Fibroblast of skin of left quadriceps (primary cell): ENCODE measurements at regions not wholly inside any gene's neighbourhood (a gene's known extent, or its start where the extent isn't known, plus 50 kb on each side); places are given as distances from the start of the nearest gene placed in this dataset.
A peak's percentile ranks its signal among the peaks of the same experiment; 100 is the strongest.

Experiments used
- DNase-seq, 2 experiments: peaks; one replicate each; pipeline ENCODE4 v3.0.0-alpha.2; 2013; ENCODE audit warnings: low read depth in 2 of 2

- no peak for DNase-seq
Measured at GRCh38 chr6:132868057-132868456, 53.7 kb downstream of the RPS12 start.

- no peak for DNase-seq
Measured at GRCh38 chr6:132872923-132873322, 58.6 kb downstream of the RPS12 start.

GRCh38 chr6:132877003-132877402 is 62.6 kb downstream of the RPS12 start:
- DNase-seq, result no peak

GRCh38 chr6:132887204-132887603 is 72.8 kb downstream of the RPS12 start:
- no peak for DNase-seq

GRCh38 chr6:132888701-132889100 is 74.3 kb downstream of the RPS12 start:
- DNase-seq, result no peak

- no peak for DNase-seq
Measured at GRCh38 chr6:132892929-132893771, 78.8 kb downstream of the RPS12 start.

- DNase-seq, result peak; percentile 48 to 49
Measured at GRCh38 chr6:132893772-132894490, 79.6 kb downstream of the RPS12 start.

GRCh38 chr6:132898376-132898775 is 84.0 kb downstream of the RPS12 start:
- DNase-seq, result no peak

GRCh38 chr6:132900849-132901248 is 86.5 kb downstream of the RPS12 start:
- no peak for DNase-seq

- DNase-seq, result no peak
Measured at GRCh38 chr6:132902901-132903300, 88.5 kb downstream of the RPS12 start.

GRCh38 chr6:132907231-132907630 is 92.9 kb downstream of the RPS12 start:
- DNase-seq, result no peak

- peak; percentile 51 to 52 for DNase-seq
Measured at GRCh38 chr6:132907914-132908313, 93.5 kb downstream of the RPS12 start.

- DNase-seq, result no peak
Measured at GRCh38 chr6:132909742-132910141, 95.4 kb downstream of the RPS12 start.

GRCh38 chr6:132910759-132911158 is 96.4 kb downstream of the RPS12 start:
- DNase-seq, result no peak

GRCh38 chr6:132919045-132919860 is 104.9 kb downstream of the RPS12 start:
- DNase-seq, result peak; percentile 49 to 55

- DNase-seq, result no peak
Measured at GRCh38 chr6:132927713-132928112, 113.3 kb downstream of the RPS12 start.

- DNase-seq, result no peak
Measured at GRCh38 chr6:132929141-132929540, 114.8 kb downstream of the RPS12 start.

- no peak for DNase-seq
Measured at GRCh38 chr6:132931313-132931712, 116.9 kb downstream of the RPS12 start.

- peak; percentile 73 to 74 for DNase-seq
Measured at GRCh38 chr6:132931936-132932514, 117.7 kb downstream of the RPS12 start.

- DNase-seq, result no peak
Measured at GRCh38 chr6:132932588-132932987, 118.2 kb downstream of the RPS12 start.

- DNase-seq, result no peak
Measured at GRCh38 chr6:132933090-132933489, 118.7 kb downstream of the RPS12 start.

- peak; percentile 37 to 44 for DNase-seq
Measured at GRCh38 chr6:132934496-132934895, 120.1 kb downstream of the RPS12 start.
